Liver (tissue), 8 donors: ENCODE measurements at regions not wholly inside any gene's neighbourhood (a gene's known extent, or its start where the extent isn't known, plus 50 kb on each side); places are given as distances from the start of the nearest gene placed in this dataset.

Source experiments
- DNase-seq: peaks from one replicate; pipeline ENCODE4 v3.0.0-alpha.2; 2017; ENCODE audit warnings: low spot score
- H3K27ac ChIP-seq, 2 donors: one replicate each; pipeline ENCODE4 v1.7.0; 2013; ENCODE audit warnings: inconsistent platforms in 2 of 2, low read length in 2 of 2, control low read depth in 1 of 2, low read depth in 1 of 2, mild to moderate bottlenecking in 1 of 2
- H3K27me3 ChIP-seq, 4 donors: one replicate each; pipeline versions ENCODE4 v1.6.1 to v1.7.0; 2013; ENCODE audit warnings: low read length in 3 of 4, inconsistent platforms in 1 of 4, mild to moderate bottlenecking in 1 of 4, moderate library complexity in 1 of 4; ENCODE audit not compliant: control insufficient read depth in 4 of 4, insufficient read depth in 4 of 4
- H3K36me3 ChIP-seq, 4 donors: one replicate each; pipeline versions ENCODE4 v1.6.1 to v1.7.0; 2013; ENCODE audit warnings: low read length in 3 of 4, mild to moderate bottlenecking in 3 of 4, low read depth in 1 of 4, moderate library complexity in 1 of 4; ENCODE audit not compliant: control insufficient read depth in 4 of 4, insufficient read depth in 3 of 4
- H3K4me1 ChIP-seq, 4 donors: one replicate each; pipeline versions ENCODE4 v1.6.1 to v1.7.0; 2013; ENCODE audit warnings: low read length in 3 of 4, mild to moderate bottlenecking in 3 of 4, moderate library complexity in 1 of 4; ENCODE audit not compliant: control insufficient read depth in 4 of 4, insufficient read depth in 4 of 4
- H3K4me3 ChIP-seq, 3 donors: one replicate each; pipeline versions ENCODE4 v1.6.1 to v1.7.0; 2013; ENCODE audit warnings: low read length in 3 of 3, control low read depth in 1 of 3, low read depth in 1 of 3, mild to moderate bottlenecking in 1 of 3
- H3K9ac ChIP-seq, 2 donors: one replicate each; pipeline ENCODE4 v1.7.0; 2013; ENCODE audit warnings: low read length in 2 of 2, mild to moderate bottlenecking in 2 of 2, moderate library complexity in 2 of 2, control low read depth in 1 of 2, low read depth in 1 of 2
- H3K9me3 ChIP-seq, 4 donors: one replicate each; pipeline versions ENCODE4 v1.6.1 to v1.7.0; 2013; ENCODE audit warnings: low read length in 3 of 4; ENCODE audit not compliant: control insufficient read depth in 4 of 4
- ATF3 ChIP-seq: IDR thresholded peaks from 2 replicates; pipeline ENCODE4 v1.6.1; 2016; ENCODE audit warnings: antibody characterized with exemption
- CTCF ChIP-seq: fragments of 150-350 bp; IDR thresholded peaks from 2 replicates; pipeline ENCODE4 v1.5.1; 2017; ENCODE audit warnings: improper control_type of control experiment, low read depth, low read length; ENCODE audit not compliant: missing input control
- EGR1 ChIP-seq, 2 donors: IDR thresholded peaks; 2 replicates each; pipeline ENCODE4 v1.6.1; 2016 to 2018; ENCODE audit warnings: antibody characterized with exemption in 2 of 2, low read depth in 2 of 2
- FOXA1 ChIP-seq: IDR thresholded peaks from 2 replicates; pipeline ENCODE4 v1.6.1; 2016; ENCODE audit warnings: antibody characterized with exemption
- FOXA2 ChIP-seq: IDR thresholded peaks from 2 replicates; pipeline ENCODE4 v1.6.1; 2016; ENCODE audit warnings: antibody characterized with exemption
- GABPA ChIP-seq, 2 donors: IDR thresholded peaks in 1 of 2; conservative IDR thresholded peaks in 1 of 2; 2 replicates each; pipeline ENCODE4 v1.6.1; 2016; ENCODE audit warnings: antibody characterized with exemption in 2 of 2, mild to moderate bottlenecking in 1 of 2, moderate library complexity in 1 of 2
- HNF4A ChIP-seq, 2 donors: conservative IDR thresholded peaks; 2 replicates each; pipeline ENCODE4 v1.6.1; 2016; ENCODE audit warnings: antibody characterized with exemption in 2 of 2, mild to moderate bottlenecking in 2 of 2
- HNF4G ChIP-seq: IDR thresholded peaks from 2 replicates; pipeline ENCODE4 v1.6.1; 2016; ENCODE audit warnings: antibody characterized with exemption
- JUND ChIP-seq, 2 donors: IDR thresholded peaks; 2 replicates each; pipeline ENCODE4 v1.6.1; 2016; ENCODE audit warnings: antibody characterized with exemption in 2 of 2
- MAX ChIP-seq: IDR thresholded peaks from 2 replicates; pipeline ENCODE4 v1.6.1; 2016; ENCODE audit warnings: antibody characterized with exemption
- NR2F2 ChIP-seq: IDR thresholded peaks from 2 replicates; pipeline ENCODE4 v1.6.1; 2016; ENCODE audit warnings: antibody characterized with exemption
- RAD21 ChIP-seq, 2 donors: IDR thresholded peaks; 2 replicates each; pipeline ENCODE4 v1.6.1; 2016; ENCODE audit warnings: antibody characterized with exemption in 2 of 2, mild to moderate bottlenecking in 2 of 2
- REST ChIP-seq: IDR thresholded peaks from 2 replicates; pipeline ENCODE4 v1.6.1; 2016; ENCODE audit warnings: antibody characterized with exemption, mild to moderate bottlenecking
- YY1 ChIP-seq: IDR thresholded peaks from 2 replicates; pipeline ENCODE4 v1.6.1; 2016; ENCODE audit warnings: antibody characterized with exemption, mild to moderate bottlenecking
- ZBTB33 ChIP-seq: IDR thresholded peaks from 2 replicates; pipeline ENCODE4 v1.6.1; 2016; ENCODE audit warnings: antibody characterized with exemption
- WGBS: extraction: QIAGEN DNeasy Blood & Tissue Kit; methylation state at CpG from one replicate; pipeline ENCODE4 v1.1.7; 2013; 5-methylcytosine and 5-hydroxymethylcytosine counted together
- donor health status: healthy.
- donor health status: healthy.
- donor health status: healthy.
- donor health status: healthy.
- donor health status: healthy.

GRCh38 chr5:161155451-161155850, 303.4 kb upstream of the ATP10B start:
- Histone ChIP-seq H3K4me3 (no peak overlapping the region), H3K27me3 (peaks cover 0 to 4% (median 0%) of the 10 kb centered on the region in 4 donors), H3K9ac (no peak overlapping the region), H3K27ac (no peak overlapping the region), H3K36me3 (no peaks in the 10 kb centered on the region), H3K9me3 (no peaks in the 10 kb centered on the region), H3K4me1 (no peaks in the 10 kb centered on the region)
- WGBS = 73% methylated on average over 1 of the region's 1 CpG
- DNase-seq = no peak
- TF ChIP-seq FOXA1 = no peak
- no peak for TF ChIP-seq EGR1 (IDR thresholded peaks at IDR 0.05; ENCODE audit: low read depth in 2 of 2)
- TF ChIP-seq REST = no peak
- TF ChIP-seq HNF4G = no peak
- no peak for TF ChIP-seq ZBTB33
- TF ChIP-seq HNF4A (conservative IDR thresholded peaks at IDR 0.05) = no peak
- no peak for TF ChIP-seq NR2F2
- no peak for TF ChIP-seq MAX
- no peak for TF ChIP-seq FOXA2
- TF ChIP-seq YY1 = no peak
- no peak for TF ChIP-seq ATF3

- no peak overlapping the region for H3K4me3 ChIP-seq
- no peak overlapping the region for H3K27ac ChIP-seq
- no peaks in the 10 kb centered on the region for H3K4me1 ChIP-seq
- TF ChIP-seq ZBTB33 = no peak
- no peak for TF ChIP-seq YY1
- no peak for TF ChIP-seq REST
- no peak for TF ChIP-seq CTCF
- no peak for TF ChIP-seq GABPA (IDR thresholded peaks at IDR 0.05 in 1 of 2, conservative IDR thresholded peaks at IDR 0.05 in 1 of 2)
- no peak for TF ChIP-seq FOXA1
- TF ChIP-seq JUND (IDR thresholded peaks at IDR 0.05) = no peak
- no peak for TF ChIP-seq HNF4G
- TF ChIP-seq FOXA2 = no peak
- TF ChIP-seq ATF3 = no peak
- TF ChIP-seq RAD21 (IDR thresholded peaks at IDR 0.05) = no peak
- no peak for TF ChIP-seq NR2F2
- TF ChIP-seq MAX = no peak
- no peaks in the 10 kb centered on the region for H3K36me3 ChIP-seq
- H3K9me3 ChIP-seq = no peaks in the 10 kb centered on the region
- H3K9ac ChIP-seq = no peak overlapping the region
- peaks cover 0 to 3% (median 0%) of the 10 kb centered on the region in 4 donors for H3K27me3 ChIP-seq
- DNase-seq = no peak
- 73% methylated on average over 2 of the region's 2 CpGs for WGBS
Observed at GRCh38 chr5:161152415-161152940, 300.5 kb upstream of the ATP10B start.
